ENCODE measurements at regions not wholly inside any gene's neighbourhood (a gene's known extent, or its start where the extent isn't known, plus 50 kb on each side); places are given as distances from the start of the nearest gene placed in this dataset.

DNA sequence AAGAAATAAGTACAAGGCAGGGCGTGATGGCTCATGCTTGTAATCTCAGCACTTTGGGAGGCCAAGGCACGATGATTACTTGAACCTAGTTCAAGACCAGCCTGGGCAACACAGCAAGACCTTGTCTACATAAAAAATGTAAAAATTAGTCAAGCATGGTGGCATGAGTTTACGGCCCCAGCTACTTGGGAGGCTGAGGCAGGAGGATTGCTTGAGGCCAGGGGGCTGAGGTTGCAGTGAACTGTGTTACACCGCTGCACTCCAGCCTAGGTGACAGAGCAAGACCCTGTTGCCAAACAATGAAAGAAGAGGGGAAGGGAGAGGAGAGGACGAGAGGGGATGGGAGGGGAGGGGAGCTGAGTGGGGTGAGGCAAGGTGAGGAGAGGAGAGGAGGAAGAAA, 152.7 kb upstream of the PRICKLE2 start:
- no peak for TF ChIP-seq POLR2A (IDR thresholded peaks at IDR 0.05)
- TF ChIP-seq, protein P1, sequence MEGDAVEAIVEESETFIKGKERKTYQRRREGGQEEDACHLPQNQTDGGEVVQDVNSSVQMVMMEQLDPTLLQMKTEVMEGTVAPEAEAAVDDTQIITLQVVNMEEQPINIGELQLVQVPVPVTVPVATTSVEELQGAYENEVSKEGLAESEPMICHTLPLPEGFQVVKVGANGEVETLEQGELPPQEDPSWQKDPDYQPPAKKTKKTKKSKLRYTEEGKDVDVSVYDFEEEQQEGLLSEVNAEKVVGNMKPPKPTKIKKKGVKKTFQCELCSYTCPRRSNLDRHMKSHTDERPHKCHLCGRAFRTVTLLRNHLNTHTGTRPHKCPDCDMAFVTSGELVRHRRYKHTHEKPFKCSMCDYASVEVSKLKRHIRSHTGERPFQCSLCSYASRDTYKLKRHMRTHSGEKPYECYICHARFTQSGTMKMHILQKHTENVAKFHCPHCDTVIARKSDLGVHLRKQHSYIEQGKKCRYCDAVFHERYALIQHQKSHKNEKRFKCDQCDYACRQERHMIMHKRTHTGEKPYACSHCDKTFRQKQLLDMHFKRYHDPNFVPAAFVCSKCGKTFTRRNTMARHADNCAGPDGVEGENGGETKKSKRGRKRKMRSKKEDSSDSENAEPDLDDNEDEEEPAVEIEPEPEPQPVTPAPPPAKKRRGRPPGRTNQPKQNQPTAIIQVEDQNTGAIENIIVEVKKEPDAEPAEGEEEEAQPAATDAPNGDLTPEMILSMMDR (IDR thresholded peaks at IDR 0.05): no peak
